ENCODE measurements at regions not wholly inside any gene's neighbourhood (a gene's known extent, or its start where the extent isn't known, plus 50 kb on each side); places are given as distances from the start of the nearest gene placed in this dataset.

DNA sequence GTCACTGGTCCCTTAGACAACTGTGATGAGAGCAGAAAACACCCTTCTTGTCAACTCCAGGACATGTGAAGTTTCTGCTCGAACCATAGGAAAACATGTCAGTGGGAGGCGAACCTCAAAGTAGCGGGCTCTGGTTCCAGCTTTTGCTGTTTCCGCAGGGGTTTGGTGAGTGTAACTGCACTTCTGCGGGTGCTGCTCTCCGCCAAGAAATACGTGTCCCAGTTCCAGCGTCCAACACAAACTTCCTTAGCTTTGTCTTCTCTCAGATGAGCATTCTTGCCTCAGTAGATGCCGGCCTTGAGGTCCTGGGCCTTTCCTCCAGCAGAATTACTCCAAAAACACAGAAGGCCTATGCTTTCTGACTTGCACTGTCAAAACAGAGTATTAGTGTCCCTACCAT is 156.3 kb downstream of the FNDC1 start (continued):
- TF ChIP-seq, protein P1, sequence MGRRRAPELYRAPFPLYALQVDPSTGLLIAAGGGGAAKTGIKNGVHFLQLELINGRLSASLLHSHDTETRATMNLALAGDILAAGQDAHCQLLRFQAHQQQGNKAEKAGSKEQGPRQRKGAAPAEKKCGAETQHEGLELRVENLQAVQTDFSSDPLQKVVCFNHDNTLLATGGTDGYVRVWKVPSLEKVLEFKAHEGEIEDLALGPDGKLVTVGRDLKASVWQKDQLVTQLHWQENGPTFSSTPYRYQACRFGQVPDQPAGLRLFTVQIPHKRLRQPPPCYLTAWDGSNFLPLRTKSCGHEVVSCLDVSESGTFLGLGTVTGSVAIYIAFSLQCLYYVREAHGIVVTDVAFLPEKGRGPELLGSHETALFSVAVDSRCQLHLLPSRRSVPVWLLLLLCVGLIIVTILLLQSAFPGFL (CRISPR knock-in tag; IDR thresholded peaks at IDR 0.05): no peak
- no peak for TF ChIP-seq HMG20B (CRISPR knock-in tag; IDR thresholded peaks at IDR 0.05)
- TF ChIP-seq, protein P2, sequence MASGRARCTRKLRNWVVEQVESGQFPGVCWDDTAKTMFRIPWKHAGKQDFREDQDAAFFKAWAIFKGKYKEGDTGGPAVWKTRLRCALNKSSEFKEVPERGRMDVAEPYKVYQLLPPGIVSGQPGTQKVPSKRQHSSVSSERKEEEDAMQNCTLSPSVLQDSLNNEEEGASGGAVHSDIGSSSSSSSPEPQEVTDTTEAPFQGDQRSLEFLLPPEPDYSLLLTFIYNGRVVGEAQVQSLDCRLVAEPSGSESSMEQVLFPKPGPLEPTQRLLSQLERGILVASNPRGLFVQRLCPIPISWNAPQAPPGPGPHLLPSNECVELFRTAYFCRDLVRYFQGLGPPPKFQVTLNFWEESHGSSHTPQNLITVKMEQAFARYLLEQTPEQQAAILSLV (tag; IDR thresholded peaks at IDR 0.05): no peak
- no peak for TF ChIP-seq HDAC2 (IDR thresholded peaks at IDR 0.05)
- no peak for TF ChIP-seq FOSL1 (tag; conservative IDR thresholded peaks at IDR 0.05)
- TF ChIP-seq KLF6 (CRISPR knock-in tag; IDR thresholded peaks at IDR 0.05; ENCODE audit: borderline replicate concordance): no peak
- TF ChIP-seq, protein P3, sequence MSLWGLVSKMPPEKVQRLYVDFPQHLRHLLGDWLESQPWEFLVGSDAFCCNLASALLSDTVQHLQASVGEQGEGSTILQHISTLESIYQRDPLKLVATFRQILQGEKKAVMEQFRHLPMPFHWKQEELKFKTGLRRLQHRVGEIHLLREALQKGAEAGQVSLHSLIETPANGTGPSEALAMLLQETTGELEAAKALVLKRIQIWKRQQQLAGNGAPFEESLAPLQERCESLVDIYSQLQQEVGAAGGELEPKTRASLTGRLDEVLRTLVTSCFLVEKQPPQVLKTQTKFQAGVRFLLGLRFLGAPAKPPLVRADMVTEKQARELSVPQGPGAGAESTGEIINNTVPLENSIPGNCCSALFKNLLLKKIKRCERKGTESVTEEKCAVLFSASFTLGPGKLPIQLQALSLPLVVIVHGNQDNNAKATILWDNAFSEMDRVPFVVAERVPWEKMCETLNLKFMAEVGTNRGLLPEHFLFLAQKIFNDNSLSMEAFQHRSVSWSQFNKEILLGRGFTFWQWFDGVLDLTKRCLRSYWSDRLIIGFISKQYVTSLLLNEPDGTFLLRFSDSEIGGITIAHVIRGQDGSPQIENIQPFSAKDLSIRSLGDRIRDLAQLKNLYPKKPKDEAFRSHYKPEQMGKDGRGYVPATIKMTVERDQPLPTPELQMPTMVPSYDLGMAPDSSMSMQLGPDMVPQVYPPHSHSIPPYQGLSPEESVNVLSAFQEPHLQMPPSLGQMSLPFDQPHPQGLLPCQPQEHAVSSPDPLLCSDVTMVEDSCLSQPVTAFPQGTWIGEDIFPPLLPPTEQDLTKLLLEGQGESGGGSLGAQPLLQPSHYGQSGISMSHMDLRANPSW (CRISPR knock-in tag; IDR thresholded peaks at IDR 0.05): no peak
- TF ChIP-seq ARNT (IDR thresholded peaks at IDR 0.05): no peak
- no peak for TF ChIP-seq RFX1 (IDR thresholded peaks at IDR 0.05)
- TF ChIP-seq ZNF764 (CRISPR knock-in tag; IDR thresholded peaks at IDR 0.05; ENCODE audit: low read depth): no peak

All from K562 (cell line).